Femur (tissue), 1 donor: ENCODE measurements at regions not wholly inside any gene's neighbourhood (a gene's known extent, or its start where the extent isn't known, plus 50 kb on each side); places are given as distances from the start of the nearest gene placed in this dataset.
A peak's percentile ranks its signal among the peaks of the same experiment; 100 is the strongest.

Source experiments
- DNase-seq: peaks from one replicate; pipeline ENCODE4 v3.0.0-alpha.2; 2017

DNA sequence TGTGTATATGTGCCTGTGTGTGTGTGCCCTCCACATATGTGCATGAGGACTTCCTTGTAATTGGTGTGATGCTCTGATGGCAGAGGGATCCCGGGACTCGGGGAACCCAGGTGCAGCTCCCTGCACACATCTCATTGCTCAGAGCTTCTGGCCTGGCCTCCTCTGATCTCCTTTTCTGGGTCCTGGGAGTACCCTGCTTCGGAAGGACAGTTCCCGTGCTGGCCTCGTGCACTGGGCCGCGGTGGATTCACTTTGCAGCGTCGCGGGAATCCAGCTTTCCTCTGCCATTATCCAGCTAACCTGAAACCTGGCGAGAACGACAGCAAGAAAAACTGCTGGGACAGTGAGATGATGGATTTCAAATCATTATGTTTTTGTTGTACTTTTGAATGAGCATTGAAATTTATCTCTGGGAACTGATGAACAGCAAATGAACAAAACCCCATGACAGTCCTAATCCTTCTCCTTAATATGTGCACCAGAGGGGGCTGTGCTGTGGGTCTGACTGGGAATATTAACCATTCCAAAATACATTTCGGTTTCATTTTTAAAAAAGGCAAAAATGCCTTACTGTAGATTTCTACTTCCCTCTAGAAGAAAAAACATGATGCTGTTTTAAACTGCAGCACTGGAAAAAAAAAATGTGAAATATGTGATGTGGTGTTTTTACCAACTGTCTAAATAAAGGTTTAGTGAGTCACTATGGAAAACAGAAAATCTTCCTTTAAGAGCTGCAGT, 78.2 kb downstream of the PTGR3 start:
- DNase-seq, result no peak

DNA sequence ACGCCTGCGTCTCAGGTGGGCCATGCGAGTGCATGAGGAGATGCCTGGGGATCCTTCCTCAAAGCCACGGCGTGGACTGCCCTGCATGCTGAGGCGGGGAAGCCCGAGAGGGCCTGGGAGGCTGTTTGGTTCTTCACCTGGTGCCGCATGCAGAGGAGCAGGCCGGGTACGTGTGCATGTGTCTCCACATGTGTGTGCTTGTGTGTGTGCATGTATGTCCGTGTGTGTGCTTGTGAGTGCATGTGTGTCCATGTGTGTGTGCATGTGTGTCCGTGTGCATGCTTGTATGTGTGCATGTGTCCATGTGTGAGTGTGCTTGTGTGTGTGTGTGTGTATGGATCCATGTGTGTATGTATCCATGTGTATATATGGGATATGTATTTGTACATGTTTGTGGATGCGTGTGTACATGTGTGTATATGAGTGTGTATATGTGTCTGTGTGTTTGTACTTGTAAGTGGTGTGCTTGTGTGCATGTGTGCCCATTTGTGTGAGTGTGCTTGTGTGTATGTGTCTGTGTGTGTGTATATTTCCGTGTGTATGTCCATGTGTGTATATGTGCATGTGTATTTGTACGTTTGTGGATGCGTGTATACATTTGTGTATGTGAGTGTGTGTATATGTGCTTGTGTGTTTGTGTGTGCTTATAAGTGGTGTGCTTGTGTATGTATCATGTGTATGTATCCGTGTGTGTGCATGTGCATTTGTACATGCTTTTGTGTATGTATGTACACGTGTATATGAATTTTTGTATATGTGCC, 79.0 kb downstream of the PTGR3 start:
- DNase-seq, result no peak

DNA sequence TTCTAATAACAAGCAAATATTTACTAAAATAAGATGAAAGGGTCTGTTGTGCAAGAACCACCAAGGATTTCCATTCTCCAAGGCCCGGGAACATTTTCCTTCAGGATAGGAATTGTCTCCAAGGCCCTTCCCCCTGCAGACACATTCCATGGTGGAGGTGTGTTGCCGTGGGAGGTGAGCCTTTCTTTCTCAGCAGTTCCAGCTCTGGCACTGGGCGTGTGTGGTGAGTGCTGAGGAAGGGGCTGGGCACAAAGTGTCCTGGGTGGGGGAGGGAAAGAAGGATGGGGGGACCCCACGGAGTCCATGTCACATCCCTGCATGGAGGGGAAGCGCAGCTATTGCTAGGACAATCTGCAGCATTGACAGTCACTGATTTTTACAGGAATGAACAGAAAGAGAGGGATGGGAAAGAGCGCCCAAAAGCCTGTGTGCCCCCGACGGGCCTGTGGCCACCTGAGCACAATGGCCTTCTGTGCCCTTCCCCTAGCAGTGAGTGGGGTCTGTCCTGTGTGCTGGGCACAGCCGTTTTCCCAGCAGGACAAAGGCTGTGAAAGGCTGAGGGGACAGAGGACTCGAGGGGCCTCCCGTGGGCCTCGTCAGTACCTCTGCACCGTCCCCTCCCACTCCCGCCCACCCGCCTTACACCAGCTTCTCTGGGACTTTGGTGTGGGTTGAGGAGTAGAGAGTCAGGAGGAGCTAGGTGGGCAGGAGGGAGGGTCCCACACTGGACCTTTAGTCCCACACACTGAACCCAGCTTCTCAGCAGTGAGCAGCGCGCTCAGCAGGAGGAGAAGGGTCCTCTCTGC, 79.8 kb downstream of the PTGR3 start:
- DNase-seq, result no peak

DNA sequence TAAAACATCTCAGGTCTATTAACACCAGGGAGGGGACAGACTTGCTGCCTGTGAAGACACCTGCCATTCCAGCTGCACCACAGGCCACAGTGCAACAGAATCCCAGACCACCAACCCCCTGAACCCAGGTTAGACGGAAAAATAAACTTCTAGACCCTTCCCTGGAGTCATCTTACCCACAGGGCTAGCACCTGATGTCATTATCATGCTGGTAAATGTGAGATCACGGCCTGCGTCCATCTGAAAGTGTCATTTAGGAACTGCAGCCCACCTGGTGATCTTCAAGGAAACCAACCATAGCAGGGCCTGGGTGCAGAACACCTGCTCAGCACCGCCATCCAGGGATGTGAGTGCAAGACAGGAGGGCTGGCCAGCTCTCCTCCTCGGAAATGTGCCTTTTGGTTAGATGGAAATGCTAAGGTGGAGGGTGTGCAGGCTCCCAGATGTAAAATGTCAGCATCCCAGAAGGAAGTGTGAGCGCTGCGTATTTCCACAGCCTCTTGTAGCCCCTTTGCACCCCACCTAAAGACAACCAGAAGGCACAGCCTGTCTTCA, 80.8 kb downstream of the PTGR3 start:
- no peak for DNase-seq

DNA sequence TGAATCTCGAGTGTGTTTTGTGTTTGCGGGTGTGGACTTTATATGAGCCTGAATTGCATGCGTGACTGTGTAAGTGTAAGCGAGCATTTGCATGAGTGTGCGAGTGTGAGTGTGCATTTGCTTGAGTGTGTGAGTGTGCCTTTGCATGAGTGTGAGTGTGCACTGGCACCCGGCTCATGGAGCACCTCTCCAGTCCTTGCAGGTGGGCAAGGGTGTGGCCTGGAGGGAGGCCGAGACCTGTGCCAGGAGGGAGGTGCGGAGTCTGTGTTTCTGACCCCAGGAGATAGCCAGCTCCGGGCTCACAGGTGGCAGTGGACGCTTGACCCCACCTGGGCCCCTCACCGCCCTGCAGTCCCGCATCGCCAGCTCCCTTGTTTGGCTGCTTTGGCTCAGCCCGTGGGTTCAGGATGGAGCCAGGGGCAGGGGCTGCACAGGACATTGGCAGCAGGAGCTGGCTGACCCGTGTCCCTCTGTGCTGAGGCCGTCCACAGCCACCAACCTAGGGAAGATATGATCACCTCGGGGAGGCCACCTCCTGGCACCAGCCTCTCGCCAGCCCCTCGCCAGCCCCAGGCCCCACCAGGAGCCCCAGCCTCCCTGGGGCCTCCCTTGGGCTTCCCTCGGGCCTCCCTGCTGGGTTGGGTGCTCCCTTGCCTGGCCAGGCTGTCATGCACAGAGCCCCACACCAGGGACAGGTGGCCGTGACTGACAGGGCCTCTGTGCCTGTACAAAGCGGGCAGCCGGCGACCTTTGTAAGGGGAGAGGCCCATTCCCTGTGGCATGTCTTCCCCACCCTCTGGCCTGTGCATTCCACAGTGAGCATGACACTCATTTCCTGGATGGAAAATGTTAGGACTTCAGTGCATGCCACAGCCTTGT, 81.6 kb downstream of the PTGR3 start:
- peak; percentile 63 for DNase-seq

DNA sequence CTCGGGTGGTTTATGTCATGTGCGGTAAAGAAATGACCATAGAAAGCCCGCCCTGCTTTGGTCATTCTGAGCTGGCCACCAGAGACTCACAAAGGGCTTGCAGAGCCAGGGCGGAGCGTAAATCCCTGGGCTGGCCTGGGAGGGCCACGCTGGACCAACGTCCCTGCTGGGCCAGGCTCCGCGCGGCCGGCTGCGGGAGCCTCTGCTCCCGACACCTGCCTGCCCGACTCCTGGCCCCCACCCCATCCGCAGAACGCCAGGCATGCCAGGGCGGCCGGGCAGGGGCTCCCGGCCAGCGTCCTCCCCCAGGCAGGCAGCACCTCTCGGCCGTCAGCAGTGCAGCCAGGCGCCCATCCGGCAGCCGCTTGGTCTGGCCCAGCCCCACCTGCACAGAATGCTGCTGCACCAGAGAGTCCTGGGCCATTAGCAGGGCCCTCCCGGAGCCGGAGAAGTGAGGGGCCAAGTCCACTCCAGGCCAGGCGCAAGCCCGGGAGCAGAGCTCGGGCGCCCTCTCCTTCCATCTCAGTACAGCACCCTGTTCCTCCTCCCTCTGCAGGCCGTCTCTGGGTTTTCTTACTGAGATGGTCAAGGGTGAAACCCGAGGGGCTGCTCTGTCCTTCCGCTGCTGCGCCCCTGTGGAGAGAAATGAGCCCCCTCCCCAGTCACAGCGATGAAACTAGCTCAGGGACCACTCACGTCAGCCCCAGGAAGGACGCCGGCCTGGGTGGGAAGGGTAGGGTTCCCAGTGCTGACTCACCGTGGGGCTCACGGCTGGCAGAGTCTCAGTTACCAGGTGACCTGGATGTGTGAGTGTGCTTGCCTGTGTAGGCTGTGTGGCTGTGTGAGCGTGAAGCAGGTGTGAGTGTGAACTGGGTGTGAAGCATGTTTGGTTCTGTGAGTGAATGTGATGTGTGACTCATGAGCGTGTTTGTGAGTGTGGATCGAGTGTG, 83.3 kb downstream of the PTGR3 start:
- no peak for DNase-seq

DNA sequence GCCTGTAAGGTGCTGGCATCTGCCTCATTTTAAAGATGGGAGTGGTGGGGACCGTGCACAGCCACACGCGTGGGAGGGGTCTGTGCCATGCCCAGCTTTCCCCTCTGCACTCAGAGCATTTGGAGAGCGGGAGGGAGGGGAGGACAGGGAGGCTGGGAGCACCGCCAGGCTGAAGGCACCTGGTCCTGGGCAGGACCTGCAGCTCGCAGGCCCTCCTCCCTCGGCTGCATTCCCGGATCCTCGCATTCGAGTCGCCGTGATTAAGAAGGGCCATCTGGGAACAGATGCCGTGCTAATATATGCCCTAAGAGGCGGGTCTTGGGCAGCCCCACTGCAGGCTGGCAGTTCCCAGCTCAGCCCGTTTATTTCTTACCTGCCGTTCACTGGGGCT, 84.0 kb downstream of the PTGR3 start:
- no peak for DNase-seq

DNA sequence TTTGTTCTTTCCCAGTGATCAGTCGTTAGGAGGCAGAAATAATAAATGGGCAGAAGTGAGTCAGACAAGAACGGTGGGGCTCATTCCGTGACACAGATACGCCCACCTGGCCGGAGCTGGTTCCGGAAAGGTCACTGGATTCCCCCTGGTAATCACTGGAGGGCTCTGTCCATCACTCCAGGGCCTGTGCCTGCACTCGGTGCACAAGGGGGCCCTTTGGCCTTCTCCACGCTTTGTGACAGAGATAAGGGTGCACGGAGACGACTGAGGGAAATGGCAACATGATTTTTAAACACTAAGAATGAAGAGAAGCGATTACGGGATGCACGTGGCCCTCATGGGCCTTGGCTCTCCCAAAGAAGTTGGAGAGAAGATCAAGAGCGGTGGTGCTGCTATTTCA, 84.4 kb downstream of the PTGR3 start:
- no peak for DNase-seq

DNA sequence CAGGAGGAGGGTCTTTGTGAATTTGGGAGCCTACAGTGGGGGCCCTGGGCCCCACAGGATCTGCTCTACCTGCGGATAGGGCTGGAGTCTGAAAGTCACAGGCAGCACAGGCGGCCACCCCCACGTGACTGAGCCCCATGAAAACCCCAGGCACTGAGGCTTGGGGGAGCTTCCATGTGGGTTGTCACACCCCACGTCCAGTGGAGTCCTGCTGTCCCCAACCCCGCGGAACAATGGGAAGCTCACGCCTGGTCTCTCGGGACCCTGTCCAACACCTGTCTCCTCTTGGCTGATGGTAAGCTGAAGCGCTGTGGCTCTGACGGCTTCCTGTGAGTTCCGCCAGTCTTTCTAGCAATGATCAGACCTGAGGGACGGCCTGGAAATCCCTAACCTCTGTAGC, 85.8 kb downstream of the PTGR3 start:
- DNase-seq, result no peak

DNA sequence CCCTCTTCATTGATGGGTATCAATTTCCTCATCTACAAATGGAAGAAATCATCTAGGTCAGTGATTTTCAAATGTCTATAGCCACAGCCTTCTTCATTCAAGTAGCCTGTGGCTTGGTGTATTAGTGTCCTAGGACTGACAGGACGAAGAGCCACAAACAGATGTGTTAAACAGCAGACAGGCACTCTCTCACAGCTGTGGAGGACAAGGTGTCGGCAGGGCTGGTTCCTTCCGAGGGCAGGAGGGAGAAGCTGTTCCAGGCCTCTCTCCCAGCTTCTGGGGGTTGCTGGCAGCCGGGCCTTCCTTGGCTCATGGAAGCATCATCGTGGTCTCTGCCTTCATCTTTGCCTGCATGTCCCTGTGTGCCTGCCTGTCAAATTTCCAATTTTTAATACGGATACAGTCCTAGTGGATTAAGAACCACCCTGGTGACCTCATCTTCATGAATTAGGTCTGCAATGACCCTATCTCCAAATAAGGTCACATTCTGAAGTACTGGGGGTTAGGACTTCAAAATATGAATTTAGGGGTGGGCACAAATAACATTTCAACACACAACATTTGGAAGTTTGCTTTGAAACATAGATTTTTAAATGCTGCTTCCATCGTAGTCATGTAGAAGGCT, 86.5 kb downstream of the PTGR3 start:
- DNase-seq, result no peak

DNA sequence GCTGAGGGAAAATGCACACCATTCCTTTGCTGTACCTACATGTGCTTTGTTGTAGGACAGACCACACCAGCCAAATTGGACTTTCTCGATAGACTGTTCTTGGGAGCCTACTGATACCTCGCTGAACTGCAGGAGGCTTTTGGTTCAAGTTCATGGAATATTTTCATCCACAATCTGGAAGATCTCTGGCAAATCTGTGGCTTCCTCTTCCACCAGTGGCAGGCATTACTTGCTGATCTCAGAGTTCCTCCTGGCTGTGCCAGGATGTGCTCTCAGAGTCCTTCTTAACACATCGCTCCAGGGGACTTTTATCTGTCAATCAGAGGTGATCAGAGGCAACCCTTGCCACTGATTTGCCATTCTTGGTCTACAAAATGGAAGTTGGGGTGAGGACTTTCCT, 87.7 kb downstream of the PTGR3 start:
- no peak for DNase-seq

DNA sequence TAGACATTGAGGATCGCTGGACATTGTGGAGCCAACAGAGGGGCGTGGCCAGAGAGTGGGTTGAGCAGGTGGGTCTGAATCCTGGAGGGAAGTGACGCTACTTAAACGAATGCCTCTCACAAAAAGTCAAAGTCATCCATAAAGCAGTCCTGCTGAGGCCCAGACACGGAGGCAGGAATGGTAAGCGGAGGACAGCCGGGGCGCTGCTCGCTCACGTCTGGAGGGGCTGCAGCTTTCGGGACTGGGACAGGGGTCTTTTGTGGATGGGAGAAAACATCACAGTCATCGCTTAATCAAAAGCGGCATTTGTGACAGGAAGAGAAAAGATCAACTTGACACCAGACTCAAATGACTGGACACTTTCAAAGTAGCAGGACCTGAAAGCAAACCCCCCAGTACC, 88.4 kb downstream of the PTGR3 start:
- no peak for DNase-seq

DNA sequence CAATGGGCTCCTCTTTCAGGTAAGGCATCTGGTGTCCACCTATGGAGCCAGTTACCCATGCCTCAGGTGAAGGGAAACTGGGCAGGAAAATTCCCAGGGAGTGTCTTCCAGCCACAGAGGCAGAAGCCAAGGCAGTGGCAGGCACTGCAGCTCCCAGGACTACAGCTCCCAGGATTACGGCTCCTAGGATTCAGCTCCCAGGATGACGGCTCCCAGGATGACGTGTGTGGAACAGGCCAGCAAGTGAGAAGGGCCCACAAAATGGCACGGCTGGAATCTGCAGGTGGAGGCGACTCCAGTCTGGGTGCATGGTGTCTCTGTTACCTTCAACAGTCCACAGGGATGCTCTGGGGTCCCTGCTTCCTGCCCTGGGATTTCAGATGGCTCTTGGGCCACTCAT, 92.1 kb downstream of the PTGR3 start:
- DNase-seq, result no peak

DNA sequence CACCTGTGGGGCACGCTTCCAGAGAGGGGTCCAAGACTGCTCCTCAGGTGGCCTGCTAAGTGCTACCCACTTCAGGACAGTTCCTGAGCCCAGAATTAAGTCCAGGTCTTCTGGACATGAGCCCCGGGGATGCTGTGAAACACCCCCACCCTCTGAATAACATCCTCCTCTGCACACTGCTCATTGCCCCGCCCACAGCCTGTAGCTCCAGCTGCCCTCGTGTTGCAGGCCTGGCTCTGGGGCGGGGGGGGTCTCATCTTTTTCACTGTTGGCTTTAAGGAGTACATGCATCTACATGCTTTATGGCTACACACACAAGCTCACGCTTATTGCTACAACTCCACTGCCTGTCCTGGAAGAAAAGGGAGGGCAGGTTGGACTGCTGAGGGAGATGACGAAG, 92.8 kb downstream of the PTGR3 start:
- DNase-seq, result no peak

DNA sequence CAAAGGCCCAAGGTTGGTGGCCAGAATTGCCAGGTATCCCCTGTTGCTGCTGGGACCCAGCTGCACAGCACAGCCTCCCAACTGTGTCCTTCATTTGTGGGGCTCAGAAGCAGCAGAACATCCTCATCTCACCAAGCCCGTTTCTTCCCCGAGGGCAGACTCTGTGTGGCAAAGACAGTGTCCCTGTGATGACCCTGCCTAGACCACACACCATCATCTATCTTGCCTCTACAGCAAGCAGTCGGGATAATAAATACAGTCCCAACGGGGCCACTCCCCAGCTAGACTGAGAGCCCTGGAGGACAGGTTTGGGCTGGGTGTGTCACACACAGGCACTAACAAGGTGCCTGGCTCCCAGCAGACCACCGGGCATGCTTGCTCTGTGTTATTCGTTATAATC, 93.4 kb downstream of the PTGR3 start:
- no peak for DNase-seq
